ENCODE measurements at regions not wholly inside any gene's neighbourhood (a gene's known extent, or its start where the extent isn't known, plus 50 kb on each side); places are given as distances from the start of the nearest gene placed in this dataset.

DNA sequence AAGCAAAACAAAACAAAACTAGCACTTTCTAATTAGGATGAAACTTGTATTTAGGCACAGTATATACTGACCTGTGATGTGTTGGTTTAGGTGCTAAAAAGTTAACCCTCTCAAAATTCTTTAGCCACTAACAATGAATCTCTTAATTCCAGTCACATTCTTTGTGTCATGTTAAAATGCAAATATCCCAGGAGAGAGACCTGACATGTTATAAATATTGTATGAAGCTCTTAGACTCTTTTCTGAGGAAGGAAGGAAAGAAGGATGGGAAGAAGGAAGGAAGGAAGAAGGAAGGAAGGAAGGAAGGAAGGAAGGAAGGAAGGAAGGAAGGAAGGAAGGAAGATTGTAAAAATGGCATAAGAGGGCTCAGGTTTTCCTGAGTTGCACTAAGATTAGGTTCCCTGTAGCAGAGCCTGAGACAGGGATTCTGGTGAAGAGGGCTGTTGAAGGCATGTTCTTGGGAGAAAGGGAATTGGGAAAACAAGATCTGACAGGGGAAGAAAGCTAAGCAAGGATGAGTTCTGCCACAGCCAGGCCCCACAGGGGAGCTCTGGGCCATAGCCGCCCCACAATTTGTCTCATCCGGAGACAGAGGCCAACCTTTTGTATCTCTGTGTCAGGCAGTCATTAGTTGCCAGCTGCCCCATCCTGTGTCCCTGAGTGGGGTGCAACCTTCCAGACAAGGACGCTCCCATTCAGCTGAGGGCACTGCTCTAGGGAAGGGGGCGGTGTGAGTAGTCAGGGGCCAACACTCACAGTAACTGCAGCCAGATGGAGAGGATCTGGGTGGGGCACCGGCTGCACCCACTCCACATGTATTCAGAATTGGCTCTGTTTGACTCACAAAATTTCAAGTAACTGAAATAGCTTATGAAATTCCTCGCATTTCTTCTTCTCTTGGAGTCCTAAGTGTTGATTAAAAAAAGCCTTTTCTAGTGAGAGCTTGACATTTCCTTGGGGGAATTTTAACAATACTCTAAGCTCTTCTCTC lies 189.3 kb upstream of the ARG1 start:
- no peak for DNase-seq

DNA sequence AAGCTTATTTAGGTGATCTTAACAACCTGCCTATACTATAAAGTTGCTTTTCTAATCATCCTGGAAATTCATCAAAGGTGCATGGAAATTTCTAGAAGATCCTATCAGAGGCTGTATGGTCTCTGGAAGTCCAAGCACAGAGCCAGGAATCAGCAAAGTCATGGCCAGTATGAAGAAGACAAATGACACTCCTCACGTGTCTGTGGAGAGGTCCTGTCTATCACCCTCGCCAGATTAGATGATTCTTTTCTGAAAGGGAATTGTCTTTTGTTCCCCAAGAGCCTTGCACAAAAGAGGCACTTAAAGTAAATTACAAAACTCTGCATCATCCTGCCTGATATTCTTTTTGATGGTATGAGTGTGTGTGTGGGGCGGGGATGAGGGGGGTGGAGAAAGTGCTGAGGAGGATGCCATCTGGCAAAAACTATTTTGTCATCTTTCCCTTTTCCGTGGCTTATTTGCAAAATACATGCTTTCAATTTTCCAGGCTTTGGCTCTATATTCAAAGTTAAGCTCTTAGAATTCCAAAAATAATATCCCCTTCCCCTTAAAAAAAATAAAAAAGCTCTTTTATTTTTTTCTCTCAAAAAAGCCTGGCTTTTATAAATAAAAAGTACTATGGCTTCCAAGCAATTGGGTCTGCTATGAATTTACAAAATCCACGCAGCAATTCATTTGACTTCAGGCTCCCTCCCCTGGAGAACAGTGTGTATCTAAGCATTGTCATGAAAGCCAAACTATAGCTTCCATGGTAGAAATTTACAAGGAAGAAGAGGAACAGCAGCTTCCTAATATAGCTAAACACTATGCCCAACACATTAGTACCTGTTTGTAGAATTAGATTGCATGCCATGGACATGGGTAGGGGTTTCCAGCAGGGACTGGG lies 185.2 kb upstream of the ARG1 start:
- DNase-seq, result no peak

DNA sequence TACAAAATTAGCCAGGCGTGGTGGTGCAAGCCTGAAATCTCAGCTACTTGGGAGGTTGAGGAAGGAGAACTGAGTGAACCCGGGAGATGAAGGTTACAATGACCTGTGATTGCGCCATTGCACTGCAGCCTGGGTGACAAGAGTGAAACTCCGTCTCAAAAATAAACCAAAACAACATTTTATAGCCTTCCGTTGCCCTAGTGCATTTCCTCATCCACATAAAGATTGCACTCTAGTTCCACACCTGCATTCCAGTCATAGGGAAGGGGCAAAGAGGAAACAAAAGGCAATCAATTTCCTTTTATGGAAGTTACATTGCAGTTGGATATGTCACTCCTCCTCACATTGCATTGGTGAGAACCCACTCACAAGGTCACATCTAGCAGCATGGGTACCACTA lies 182.7 kb upstream of the ARG1 start:
- DNase-seq, result no peak

- no peak for DNase-seq
Measured at GRCh38 chr6:131391116-131391515, 181.9 kb upstream of the ARG1 start.

DNA sequence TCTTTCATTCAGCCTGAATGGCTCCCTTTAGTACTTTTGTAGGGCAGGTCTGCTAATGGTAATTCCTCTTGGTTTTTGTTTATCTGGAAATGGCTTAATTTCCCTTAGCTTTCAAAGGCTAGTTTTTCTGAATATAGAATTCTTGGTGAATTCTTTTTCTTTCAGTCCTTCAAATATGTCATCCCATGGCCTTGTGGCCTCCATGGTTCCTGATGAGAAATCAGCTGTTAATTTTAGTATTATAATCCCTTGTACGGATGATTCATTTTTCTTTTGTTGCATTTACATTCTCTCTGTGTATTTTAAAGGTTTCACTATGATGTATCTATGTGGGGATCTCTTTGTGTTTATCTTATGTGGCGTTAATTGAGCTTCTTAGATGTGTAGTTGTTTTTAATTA lies 179.6 kb upstream of the ARG1 start:
- no peak for DNase-seq

DNA sequence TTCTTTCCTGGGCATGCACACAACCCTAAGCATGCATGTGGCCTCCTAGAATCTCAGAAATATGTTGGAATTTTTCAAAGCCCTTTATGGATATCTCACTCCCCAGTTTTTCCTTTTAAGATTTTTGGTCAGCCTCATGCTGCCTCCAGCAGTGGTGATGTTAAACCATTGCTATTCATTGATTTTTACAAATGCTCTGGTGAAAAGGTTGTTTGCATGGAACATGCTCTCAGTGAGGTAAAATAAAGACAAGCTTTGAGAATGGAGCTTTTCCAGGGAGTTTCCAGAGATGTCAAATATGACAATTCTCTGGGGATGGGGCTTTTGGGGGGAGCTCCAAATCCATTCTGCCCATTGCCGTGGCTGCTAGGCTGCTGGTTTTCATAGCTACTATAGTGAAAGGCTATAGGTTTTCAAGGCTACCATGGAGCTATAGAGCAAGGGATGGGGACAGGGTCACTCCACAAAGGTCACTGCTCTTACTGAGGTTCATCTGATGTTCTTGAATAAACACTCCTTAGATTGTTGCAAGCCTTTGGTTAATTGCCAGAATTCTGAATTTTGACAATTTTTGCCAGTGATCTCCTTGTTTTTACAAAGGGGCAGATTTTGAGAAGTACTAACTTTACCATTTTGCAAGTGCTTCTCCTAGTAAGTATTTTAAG lies 178.1 kb upstream of the ARG1 start:
- DNase-seq, result no peak

DNA sequence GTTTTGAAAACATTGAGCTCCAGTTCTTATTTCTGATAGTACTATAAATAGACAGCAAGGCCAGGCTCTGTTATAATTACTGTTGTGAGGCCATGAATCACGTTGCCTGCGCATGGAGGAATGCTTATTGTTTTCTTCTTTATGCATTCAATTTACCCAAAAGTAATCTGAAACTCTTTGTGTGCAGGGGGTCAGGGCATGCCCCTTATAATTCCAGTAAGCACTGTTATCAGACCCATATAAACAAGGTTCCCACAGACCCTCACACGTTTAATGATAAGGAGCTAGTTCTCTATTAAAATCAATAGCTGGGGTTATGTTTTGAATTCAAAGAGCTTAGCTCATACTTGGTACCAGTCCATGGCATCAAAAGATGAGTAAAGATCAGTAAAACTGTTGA lies 174.8 kb upstream of the ARG1 start:
- no peak for DNase-seq

DNA sequence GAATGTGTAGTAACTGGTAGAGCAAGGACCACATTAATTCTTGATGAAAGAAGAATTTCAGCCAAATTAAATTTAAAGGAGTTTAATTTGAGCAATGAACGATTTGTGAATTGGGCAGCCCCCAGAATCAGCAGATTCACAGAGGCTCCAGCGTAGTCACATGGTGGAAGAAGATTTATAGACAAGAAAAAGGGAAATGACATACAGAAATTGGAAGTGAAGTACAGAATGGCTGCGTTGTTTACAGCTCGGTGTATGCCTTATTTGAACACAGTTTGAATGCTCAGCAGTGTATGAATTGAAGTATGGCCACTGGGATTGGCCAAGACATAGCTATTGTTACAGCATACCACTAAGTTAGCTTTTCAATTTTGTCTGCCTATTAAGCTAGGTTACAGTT lies 173.6 kb upstream of the ARG1 start:
- DNase-seq, result no peak

DNA sequence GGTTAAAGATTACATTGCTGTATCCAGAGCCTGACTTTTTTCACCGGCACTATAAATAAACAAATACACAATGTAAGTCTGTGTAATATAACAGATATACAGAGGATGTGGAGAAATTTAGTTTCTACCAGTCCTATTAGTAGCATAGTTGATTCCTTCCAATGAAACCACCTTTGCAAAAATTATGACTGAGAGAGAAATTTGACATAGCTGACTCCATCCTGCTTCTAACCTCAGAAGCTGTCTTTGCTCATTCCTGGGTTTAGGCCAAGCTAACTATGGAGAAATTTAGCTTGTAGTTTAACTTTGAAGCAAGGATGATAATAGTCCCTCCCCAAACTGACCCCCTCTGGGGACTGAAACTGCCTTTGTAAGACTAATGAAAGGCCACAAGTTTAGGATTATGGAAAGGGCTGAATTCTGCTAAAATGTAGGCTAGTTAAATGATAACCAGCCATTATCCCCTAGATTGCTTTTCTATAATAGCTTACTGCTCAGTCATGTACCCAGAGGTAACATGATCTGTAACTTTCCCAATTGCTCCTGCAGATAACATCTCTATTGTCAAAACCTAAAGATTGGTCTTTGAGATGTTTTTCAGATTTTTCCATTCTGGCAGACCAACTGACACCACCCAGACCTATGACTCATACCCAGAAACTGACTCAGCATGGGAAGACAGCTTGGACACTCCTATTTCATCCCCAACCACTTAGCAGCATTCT lies 172.8 kb upstream of the ARG1 start:
- no peak for DNase-seq

DNA sequence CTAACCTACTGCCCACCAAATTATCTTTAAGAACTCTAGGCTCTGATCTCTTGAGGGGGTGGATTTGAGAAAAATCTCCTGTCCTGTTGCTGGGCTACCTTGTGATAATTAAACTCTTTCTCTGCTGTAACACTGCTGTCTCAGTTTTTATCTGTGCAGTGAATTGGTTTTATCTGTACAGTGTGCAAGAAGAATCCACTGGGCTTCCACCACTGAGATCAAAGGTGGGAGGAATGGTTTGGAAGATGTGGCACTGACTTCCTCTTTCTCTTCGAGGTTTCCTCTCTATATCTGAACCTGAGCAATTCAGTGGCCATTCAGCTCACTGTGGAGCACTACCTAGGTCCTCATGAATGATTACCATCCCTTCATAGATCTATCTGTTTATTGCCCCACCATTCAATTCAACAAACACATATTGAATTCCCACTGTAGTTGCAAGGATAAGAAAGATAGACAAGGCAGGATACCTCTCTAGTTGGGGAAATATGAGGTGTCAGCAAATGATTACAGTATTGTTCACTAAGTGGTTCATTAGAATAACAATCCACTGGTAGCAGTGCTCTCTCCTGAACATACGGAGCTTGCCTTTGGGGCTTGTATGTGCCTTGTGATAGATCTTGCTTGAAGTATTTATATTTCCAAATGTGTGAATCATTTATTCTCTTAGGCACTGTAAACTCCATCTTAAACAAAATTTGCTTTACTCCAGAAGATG lies 172.1 kb upstream of the ARG1 start:
- no peak for DNase-seq

DNA sequence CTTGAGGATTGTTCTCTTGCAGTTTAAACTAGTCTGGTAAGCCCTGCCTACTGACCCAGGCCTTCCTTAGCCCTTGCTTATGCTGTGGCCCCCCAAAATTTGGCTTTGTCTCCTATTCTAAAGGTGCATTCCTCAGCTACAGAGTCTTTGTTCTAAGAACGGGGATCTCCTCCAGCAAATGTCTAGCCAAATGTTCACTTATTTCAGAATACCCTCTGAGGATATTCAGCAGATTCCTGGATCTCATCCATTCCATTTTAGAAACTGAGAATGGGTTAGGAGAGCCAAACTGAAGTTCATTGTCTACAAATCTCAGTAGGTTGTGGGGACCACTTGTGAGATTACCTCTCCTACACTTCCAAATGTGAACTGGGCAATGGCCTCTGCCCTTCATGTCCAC lies 164.2 kb upstream of the ARG1 start:
- no peak for DNase-seq

GRCh38 chr6:131410785-131411184 lies 162.2 kb upstream of the ARG1 start:
- DNase-seq, result no peak

GRCh38 chr6:131412960-131413830 lies 159.8 kb upstream of the ARG1 start:
- DNase-seq, result no peak

DNA sequence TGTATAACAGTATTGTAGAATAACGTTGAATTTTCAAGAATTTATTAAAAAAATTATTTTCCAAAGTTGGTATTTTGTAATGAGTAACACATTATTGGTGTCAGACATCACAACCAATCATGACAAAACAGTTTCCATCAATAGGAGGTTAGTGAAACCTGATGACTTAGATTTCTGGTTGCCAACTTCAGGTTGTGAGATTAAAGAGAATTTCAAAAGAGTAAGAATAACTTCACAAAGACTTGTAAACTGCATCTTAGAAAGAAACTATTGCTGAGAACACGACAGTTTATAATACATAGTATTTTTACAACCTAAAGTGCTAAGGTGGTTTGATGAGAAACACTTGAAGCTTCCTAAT lies 159.2 kb upstream of the ARG1 start:
- no peak for DNase-seq

GRCh38 chr6:131414956-131415355 lies 158.1 kb upstream of the ARG1 start:
- no peak for DNase-seq

- DNase-seq, result no peak
Measured at GRCh38 chr6:131418441-131418840, 154.6 kb upstream of the ARG1 start.

GRCh38 chr6:131419702-131420101 lies 153.3 kb upstream of the ARG1 start:
- no peak for DNase-seq

DNA sequence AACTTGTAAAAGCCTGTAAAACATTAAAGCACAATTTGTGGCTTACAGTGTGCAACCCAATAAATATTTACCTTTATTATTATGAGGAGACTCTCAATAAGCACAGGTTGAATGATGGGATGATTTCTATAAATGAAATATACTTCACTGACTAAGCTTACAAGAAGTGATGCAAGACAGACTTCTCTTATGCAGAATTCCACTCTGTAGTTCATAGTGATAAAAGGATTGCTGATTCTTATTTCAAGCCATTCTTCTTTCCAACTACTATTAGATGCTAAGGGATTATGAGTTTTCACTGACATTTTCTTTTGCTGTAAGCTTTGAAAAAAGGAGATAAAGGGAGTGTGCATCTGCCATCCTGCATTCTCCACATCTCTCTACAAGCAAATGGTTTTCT lies 149.0 kb upstream of the ARG1 start:
- DNase-seq, result no peak

GRCh38 chr6:131424475-131424874 lies 148.6 kb upstream of the ARG1 start:
- no peak for DNase-seq

DNA sequence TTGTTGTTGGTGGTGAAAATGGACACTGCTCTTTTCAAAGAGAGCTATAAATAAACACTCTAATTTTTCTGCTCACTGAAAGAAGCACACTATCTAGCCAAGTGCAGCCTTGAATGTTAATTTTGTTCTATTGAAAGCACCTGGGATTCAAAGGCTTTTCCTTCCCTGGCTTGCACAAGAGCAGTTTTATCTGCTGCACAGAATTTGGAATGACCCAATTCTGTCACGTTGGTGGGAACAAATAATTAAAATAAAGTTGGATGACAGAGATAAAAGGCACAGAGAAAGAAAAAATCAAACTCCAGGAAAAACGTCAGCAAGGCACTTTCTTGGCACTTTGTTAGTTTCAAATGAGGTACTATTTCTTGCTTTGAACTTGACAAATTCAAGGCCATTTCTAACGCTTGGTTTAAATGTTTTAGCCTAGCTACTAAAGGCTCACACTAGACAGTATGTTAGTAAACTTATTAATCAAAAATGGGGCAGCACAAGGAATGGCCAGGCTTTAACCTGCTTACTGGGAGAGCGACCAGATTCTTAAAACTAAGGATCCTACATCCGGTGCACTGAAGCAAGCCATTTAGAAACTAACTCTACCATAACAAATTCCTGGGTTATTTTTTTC lies 145.5 kb upstream of the ARG1 start:
- DNase-seq, result no peak

DNA sequence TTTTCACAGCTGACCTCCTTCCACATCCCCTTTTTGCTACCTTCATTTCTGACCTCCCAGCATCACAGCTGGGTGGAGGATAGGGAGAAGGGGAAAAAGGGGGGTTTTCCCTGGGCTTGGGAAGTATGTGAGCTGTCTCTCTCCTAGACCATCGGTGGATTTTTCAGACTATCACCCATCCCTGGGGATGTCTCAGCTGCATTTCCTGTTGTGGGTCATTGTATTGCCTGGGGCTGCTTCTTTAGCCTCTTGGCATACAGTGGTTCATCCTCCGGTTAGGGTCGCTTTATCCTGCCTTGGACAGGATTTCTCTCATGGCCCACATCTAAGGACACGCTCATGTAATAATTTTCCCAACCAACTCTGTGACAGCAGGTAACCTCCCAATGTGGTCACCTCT lies 142.5 kb upstream of the ARG1 start:
- DNase-seq, result no peak

Data from SHP77 (cell line).